ENCODE measurements at regions not wholly inside any gene's neighbourhood (a gene's known extent, or its start where the extent isn't known, plus 50 kb on each side); places are given as distances from the start of the nearest gene placed in this dataset.

DNA sequence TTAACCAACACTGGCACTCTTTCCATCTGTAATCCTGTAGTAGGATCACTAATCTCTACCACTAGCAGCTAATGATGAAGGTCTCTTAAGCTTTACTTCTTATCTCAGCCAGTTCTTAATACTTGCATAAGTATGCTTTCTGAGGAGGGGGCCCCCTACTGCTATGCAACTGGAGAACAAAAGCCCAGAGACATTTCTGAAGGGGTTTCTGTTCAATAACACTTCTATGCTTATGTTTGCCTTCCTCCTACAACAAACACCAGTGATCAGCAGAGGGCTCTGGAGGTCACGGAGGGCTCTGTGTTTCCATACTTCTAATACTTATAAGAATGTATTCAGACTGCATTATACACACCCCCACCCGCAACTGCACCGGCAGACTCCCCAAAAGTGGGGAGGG is 215.8 kb downstream of the BARHL2 start:
- DNase-seq (ENCODE audit: low spot score) (no peak), ATAC-seq (no peak; the same call in 1 of the 2 replicates)
- TF ChIP-seq ZNF423 (CRISPR knock-in tag; IDR thresholded peaks at IDR 0.05) (no peak), JUN (CRISPR knock-in tag; IDR thresholded peaks at IDR 0.05) (no peak), TEAD1 (CRISPR knock-in tag; IDR thresholded peaks at IDR 0.05) (no peak), GRHL2 (CRISPR knock-in tag; IDR thresholded peaks at IDR 0.05; ENCODE audit: insufficient replicate concordance, severe bottlenecking) (no peak), ESRRA (CRISPR knock-in tag; IDR thresholded peaks at IDR 0.05; ENCODE audit: borderline replicate concordance) (no peak), SMAD3 (CRISPR knock-in tag; IDR thresholded peaks at IDR 0.05; ENCODE audit: borderline replicate concordance) (no peak), ETV6 (CRISPR knock-in tag; IDR thresholded peaks at IDR 0.05) (no peak), NFATC4 (CRISPR knock-in tag; IDR thresholded peaks at IDR 0.05) (no peak), SP1 (CRISPR knock-in tag; conservative IDR thresholded peaks at IDR 0.05) (no peak), IRF2 (CRISPR knock-in tag; IDR thresholded peaks at IDR 0.05; ENCODE audit: borderline replicate concordance, low read depth) (no peak)
- TF ChIP-seq, protein P1, sequence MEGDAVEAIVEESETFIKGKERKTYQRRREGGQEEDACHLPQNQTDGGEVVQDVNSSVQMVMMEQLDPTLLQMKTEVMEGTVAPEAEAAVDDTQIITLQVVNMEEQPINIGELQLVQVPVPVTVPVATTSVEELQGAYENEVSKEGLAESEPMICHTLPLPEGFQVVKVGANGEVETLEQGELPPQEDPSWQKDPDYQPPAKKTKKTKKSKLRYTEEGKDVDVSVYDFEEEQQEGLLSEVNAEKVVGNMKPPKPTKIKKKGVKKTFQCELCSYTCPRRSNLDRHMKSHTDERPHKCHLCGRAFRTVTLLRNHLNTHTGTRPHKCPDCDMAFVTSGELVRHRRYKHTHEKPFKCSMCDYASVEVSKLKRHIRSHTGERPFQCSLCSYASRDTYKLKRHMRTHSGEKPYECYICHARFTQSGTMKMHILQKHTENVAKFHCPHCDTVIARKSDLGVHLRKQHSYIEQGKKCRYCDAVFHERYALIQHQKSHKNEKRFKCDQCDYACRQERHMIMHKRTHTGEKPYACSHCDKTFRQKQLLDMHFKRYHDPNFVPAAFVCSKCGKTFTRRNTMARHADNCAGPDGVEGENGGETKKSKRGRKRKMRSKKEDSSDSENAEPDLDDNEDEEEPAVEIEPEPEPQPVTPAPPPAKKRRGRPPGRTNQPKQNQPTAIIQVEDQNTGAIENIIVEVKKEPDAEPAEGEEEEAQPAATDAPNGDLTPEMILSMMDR (IDR thresholded peaks at IDR 0.05) = no peak
- TF ChIP-seq, protein P2, sequence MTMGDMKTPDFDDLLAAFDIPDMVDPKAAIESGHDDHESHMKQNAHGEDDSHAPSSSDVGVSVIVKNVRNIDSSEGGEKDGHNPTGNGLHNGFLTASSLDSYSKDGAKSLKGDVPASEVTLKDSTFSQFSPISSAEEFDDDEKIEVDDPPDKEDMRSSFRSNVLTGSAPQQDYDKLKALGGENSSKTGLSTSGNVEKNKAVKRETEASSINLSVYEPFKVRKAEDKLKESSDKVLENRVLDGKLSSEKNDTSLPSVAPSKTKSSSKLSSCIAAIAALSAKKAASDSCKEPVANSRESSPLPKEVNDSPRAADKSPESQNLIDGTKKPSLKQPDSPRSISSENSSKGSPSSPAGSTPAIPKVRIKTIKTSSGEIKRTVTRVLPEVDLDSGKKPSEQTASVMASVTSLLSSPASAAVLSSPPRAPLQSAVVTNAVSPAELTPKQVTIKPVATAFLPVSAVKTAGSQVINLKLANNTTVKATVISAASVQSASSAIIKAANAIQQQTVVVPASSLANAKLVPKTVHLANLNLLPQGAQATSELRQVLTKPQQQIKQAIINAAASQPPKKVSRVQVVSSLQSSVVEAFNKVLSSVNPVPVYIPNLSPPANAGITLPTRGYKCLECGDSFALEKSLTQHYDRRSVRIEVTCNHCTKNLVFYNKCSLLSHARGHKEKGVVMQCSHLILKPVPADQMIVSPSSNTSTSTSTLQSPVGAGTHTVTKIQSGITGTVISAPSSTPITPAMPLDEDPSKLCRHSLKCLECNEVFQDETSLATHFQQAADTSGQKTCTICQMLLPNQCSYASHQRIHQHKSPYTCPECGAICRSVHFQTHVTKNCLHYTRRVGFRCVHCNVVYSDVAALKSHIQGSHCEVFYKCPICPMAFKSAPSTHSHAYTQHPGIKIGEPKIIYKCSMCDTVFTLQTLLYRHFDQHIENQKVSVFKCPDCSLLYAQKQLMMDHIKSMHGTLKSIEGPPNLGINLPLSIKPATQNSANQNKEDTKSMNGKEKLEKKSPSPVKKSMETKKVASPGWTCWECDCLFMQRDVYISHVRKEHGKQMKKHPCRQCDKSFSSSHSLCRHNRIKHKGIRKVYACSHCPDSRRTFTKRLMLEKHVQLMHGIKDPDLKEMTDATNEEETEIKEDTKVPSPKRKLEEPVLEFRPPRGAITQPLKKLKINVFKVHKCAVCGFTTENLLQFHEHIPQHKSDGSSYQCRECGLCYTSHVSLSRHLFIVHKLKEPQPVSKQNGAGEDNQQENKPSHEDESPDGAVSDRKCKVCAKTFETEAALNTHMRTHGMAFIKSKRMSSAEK (CRISPR knock-in tag; IDR thresholded peaks at IDR 0.05; ENCODE audit: borderline replicate concordance) = no peak
- TF ChIP-seq, protein P3, sequence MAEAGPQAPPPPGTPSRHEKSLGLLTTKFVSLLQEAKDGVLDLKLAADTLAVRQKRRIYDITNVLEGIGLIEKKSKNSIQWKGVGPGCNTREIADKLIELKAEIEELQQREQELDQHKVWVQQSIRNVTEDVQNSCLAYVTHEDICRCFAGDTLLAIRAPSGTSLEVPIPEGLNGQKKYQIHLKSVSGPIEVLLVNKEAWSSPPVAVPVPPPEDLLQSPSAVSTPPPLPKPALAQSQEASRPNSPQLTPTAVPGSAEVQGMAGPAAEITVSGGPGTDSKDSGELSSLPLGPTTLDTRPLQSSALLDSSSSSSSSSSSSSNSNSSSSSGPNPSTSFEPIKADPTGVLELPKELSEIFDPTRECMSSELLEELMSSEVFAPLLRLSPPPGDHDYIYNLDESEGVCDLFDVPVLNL (CRISPR knock-in tag; IDR thresholded peaks at IDR 0.05; ENCODE audit: borderline replicate concordance, low read depth) = no peak
- TF ChIP-seq, protein P4, sequence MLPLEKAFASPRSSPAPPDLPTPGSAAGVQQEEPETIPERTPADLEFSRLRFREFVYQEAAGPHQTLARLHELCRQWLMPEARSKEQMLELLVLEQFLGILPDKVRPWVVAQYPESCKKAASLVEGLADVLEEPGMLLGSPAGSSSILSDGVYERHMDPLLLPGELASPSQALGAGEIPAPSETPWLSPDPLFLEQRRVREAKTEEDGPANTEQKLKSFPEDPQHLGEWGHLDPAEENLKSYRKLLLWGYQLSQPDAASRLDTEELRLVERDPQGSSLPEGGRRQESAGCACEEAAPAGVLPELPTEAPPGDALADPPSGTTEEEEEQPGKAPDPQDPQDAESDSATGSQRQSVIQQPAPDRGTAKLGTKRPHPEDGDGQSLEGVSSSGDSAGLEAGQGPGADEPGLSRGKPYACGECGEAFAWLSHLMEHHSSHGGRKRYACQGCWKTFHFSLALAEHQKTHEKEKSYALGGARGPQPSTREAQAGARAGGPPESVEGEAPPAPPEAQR (CRISPR knock-in tag; IDR thresholded peaks at IDR 0.05) = no peak
- CTCF ChIA-PET = interaction anchor here (1.2 kb wide), 1 partner anchor 91 kb away, joined by 4 read pairs; no protein-coding TSS in a partner anchor
- POLR2A ChIA-PET = no interaction called here
- Mint-ChIP-seq H3K36me3 (no peaks in the 10 kb centered on the region), H3K27me3 (ENCODE audit: low read depth) (peaks cover 7% of the 10 kb centered on the region), H3K4me1 (peaks cover 33% of the 10 kb centered on the region), H3K4me3 (no peak overlapping the region), H3K27ac (no peak overlapping the region), H3K9me3 (no peaks in the 10 kb centered on the region)

DNA sequence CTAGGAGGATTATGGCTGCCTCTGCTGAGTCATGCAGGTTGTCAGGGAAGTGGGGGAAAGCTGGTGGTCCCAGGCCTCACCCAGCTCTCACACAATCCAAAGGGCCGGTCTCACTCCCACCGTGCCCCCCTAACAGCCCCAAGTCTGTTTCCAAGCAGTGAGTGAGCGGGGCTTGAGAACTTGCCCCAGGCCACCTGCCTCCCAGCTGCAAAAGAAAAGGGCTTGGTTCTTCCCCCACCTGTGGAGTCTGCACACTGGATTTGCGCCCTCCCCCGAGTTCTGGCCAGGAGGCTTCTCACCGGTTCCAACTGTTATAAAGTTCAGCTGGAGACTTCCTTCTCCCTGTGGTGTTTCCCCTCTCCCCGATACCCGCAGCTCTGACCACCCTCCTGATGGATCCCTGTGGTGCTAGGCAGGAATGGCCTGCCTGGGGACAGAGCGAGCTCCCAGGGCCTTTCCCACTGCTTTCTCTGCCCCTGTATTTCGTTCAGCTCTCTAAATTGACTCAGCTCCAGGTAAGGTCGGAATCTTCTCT is 222.3 kb downstream of the BARHL2 start:
- DNase-seq (ENCODE audit: low spot score) (no peak), ATAC-seq (no peak; the same call in 1 of the 2 replicates)
- H3K9me3 Mint-ChIP-seq = no peaks in the 10 kb centered on the region
- CTCF ChIA-PET = interaction anchor here (0.6 to 1.2 kb wide), 2 partner anchors 12 to 67 kb away, joined by 3 read pairs; no protein-coding TSS in a partner anchor
- no peak overlapping the region for H3K27ac Mint-ChIP-seq
- H3K36me3 Mint-ChIP-seq = no peaks in the 10 kb centered on the region
- H3K27me3 Mint-ChIP-seq (ENCODE audit: low read depth) = peaks cover 17% of the 10 kb centered on the region; the same call in 1 of the 2 replicates
- peaks cover 34% of the 10 kb centered on the region for H3K4me1 Mint-ChIP-seq
- H3K4me3 Mint-ChIP-seq = no peak overlapping the region
- TF ChIP-seq ZNF423 (CRISPR knock-in tag; IDR thresholded peaks at IDR 0.05) (peak; percentile 85), JUN (CRISPR knock-in tag; IDR thresholded peaks at IDR 0.05) (no peak), SOX15 (CRISPR knock-in tag; IDR thresholded peaks at IDR 0.05) (no peak)
- TF ChIP-seq, protein P5, sequence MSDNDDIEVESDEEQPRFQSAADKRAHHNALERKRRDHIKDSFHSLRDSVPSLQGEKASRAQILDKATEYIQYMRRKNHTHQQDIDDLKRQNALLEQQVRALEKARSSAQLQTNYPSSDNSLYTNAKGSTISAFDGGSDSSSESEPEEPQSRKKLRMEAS (CRISPR knock-in tag; IDR thresholded peaks at IDR 0.05) = no peak
- TF ChIP-seq, protein P6, sequence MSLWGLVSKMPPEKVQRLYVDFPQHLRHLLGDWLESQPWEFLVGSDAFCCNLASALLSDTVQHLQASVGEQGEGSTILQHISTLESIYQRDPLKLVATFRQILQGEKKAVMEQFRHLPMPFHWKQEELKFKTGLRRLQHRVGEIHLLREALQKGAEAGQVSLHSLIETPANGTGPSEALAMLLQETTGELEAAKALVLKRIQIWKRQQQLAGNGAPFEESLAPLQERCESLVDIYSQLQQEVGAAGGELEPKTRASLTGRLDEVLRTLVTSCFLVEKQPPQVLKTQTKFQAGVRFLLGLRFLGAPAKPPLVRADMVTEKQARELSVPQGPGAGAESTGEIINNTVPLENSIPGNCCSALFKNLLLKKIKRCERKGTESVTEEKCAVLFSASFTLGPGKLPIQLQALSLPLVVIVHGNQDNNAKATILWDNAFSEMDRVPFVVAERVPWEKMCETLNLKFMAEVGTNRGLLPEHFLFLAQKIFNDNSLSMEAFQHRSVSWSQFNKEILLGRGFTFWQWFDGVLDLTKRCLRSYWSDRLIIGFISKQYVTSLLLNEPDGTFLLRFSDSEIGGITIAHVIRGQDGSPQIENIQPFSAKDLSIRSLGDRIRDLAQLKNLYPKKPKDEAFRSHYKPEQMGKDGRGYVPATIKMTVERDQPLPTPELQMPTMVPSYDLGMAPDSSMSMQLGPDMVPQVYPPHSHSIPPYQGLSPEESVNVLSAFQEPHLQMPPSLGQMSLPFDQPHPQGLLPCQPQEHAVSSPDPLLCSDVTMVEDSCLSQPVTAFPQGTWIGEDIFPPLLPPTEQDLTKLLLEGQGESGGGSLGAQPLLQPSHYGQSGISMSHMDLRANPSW (CRISPR knock-in tag; conservative IDR thresholded peaks at IDR 0.05; ENCODE audit: low read depth) = no peak
- POLR2A ChIA-PET = interaction anchor here (1.0 kb wide), 1 partner anchor 97 kb away, joined by 3 read pairs; no protein-coding TSS in a partner anchor

All from WTC11 (cell line).